H1 (cell line): ENCODE measurements at regions not wholly inside any gene's neighbourhood (a gene's known extent, or its start where the extent isn't known, plus 50 kb on each side); places are given as distances from the start of the nearest gene placed in this dataset.

Source experiments
- CTBP2 ChIP-seq: IDR thresholded peaks from 2 replicates; pipeline ENCODE4 v1.7.0; 2011; ENCODE audit warnings: borderline replicate concordance, mild to moderate bottlenecking, moderate library complexity, mixed read lengths, low read length; ENCODE audit not compliant: insufficient read depth, insufficient read length
- POU5F1 ChIP-seq: IDR thresholded peaks from 2 replicates; pipeline ENCODE4 v1.6.1; 2011; ENCODE audit warnings: low read depth, mild to moderate bottlenecking, low read length, moderate library complexity
- RNF2 ChIP-seq: fragments of 200-900, 300-1000 bp; sonication (generic); IDR thresholded peaks from 2 replicates; pipeline ENCODE4 v1.7.1; 2016; ENCODE audit warnings: borderline replicate concordance, low read depth, mild to moderate bottlenecking, antibody characterized with exemption, low read length; ENCODE audit not compliant: poor library complexity, severe bottlenecking; ENCODE audit errors: missing control alignments
- SIRT6 ChIP-seq: IDR thresholded peaks from one replicate; pipeline ENCODE4 v1.7.1; 2012; ENCODE audit warnings: low read length, inconsistent platforms

DNA sequence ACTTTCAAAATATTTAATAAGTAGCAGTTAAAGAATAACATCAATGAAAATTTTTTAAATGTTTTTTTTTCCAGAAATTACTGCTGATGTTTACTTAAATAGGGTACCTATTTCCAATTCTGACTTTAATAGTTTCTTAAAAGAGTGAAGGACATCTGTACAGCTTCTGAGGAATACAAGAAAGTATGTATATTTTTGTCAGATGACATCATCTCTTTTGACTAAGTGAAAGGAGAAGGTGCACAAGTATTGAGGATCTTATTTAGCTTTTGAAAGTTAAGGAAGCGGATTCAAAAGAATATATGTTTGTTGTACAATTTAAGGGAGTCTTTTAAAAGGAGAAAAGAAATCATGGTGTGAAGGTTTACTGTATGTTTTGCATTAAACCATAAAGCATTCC lies 90.0 kb upstream of the SLC35B3 start (continued):
- no peak for TF ChIP-seq CTBP2
- TF ChIP-seq POU5F1 = no peak
- no peak for TF ChIP-seq RNF2
- TF ChIP-seq SIRT6 = no peak
- TF ChIP-seq, all 59 proteins: peak for 0
